ENCODE measurements at regions not wholly inside any gene's neighbourhood (a gene's known extent, or its start where the extent isn't known, plus 50 kb on each side); places are given as distances from the start of the nearest gene placed in this dataset.

- WGBS (ENCODE audit: insufficient coverage): 92% methylated on average over 5 of the region's 13 CpGs
- no peak for DNase-seq
Observed at GRCh38 chr1:5725406-5725805, 266.8 kb downstream of the NPHP4 start.

GRCh38 chr1:5724847-5725246 is 267.4 kb downstream of the NPHP4 start:
- Histone ChIP-seq H3K4me1 (ENCODE audit: control insufficient read depth, insufficient read depth, low read length) (peaks cover 3% of the 10 kb centered on the region), H3K27me3 (ENCODE audit: control insufficient read depth, insufficient read depth, low read length) (peaks cover 5% of the 10 kb centered on the region), H3K27ac (ENCODE audit: low read length) (no peak overlapping the region), H3K36me3 (ENCODE audit: control insufficient read depth, insufficient read depth, low read length) (no peaks in the 10 kb centered on the region), H3K4me3 (ENCODE audit: low read length) (no peak overlapping the region), H3K9me3 (replicated peaks; ENCODE audit: control insufficient read depth, low read depth, low read length) (no peaks in the 10 kb centered on the region)
- no peak for DNase-seq
- WGBS (ENCODE audit: insufficient coverage): 43% methylated on average over 8 of the region's 9 CpGs

More at GRCh38 chr1:5725406-5725805, 266.8 kb downstream of the NPHP4 start:
- no peak overlapping the region for H3K27ac ChIP-seq (ENCODE audit: low read length)
- H3K4me3 ChIP-seq (ENCODE audit: low read length): no peak overlapping the region
- peaks cover 3% of the 10 kb centered on the region for H3K4me1 ChIP-seq (ENCODE audit: control insufficient read depth, insufficient read depth, low read length)
- H3K9me3 ChIP-seq (replicated peaks; ENCODE audit: control insufficient read depth, low read depth, low read length): no peaks in the 10 kb centered on the region
- H3K27me3 ChIP-seq (ENCODE audit: control insufficient read depth, insufficient read depth, low read length): no peaks in the 10 kb centered on the region
- H3K36me3 ChIP-seq (ENCODE audit: control insufficient read depth, insufficient read depth, low read length): no peaks in the 10 kb centered on the region

- H3K27me3 ChIP-seq (ENCODE audit: control insufficient read depth, insufficient read depth, low read length): peaks cover 19% of the 10 kb centered on the region
- 67% methylated on average over 9 of the region's 12 CpGs for WGBS (ENCODE audit: insufficient coverage)
- no peaks in the 10 kb centered on the region for H3K36me3 ChIP-seq (ENCODE audit: control insufficient read depth, insufficient read depth, low read length)
- no peaks in the 10 kb centered on the region for H3K9me3 ChIP-seq (replicated peaks; ENCODE audit: control insufficient read depth, low read depth, low read length)
- DNase-seq: no peak
- H3K27ac ChIP-seq (ENCODE audit: low read length): no peak overlapping the region
- no peak overlapping the region for H3K4me3 ChIP-seq (ENCODE audit: low read length)
- peaks cover 5% of the 10 kb centered on the region for H3K4me1 ChIP-seq (ENCODE audit: control insufficient read depth, insufficient read depth, low read length)
Observed at GRCh38 chr1:5722635-5723164, 269.5 kb downstream of the NPHP4 start.

GRCh38 chr1:5721634-5722215 is 270.5 kb downstream of the NPHP4 start:
- H3K4me3 ChIP-seq (ENCODE audit: low read length): no peak overlapping the region
- H3K9me3 ChIP-seq (replicated peaks; ENCODE audit: control insufficient read depth, low read depth, low read length): no peaks in the 10 kb centered on the region
- H3K27me3 ChIP-seq (ENCODE audit: control insufficient read depth, insufficient read depth, low read length): peaks cover 25% of the 10 kb centered on the region
- 100% methylated on average over 3 of the region's 3 CpGs for WGBS (ENCODE audit: insufficient coverage)
- no peak overlapping the region for H3K27ac ChIP-seq (ENCODE audit: low read length)
- peaks cover 3% of the 10 kb centered on the region for H3K4me1 ChIP-seq (ENCODE audit: control insufficient read depth, insufficient read depth, low read length)
- H3K36me3 ChIP-seq (ENCODE audit: control insufficient read depth, insufficient read depth, low read length): no peaks in the 10 kb centered on the region
- no peak for DNase-seq

- 57% methylated on average over 3 of the region's 4 CpGs for WGBS (ENCODE audit: insufficient coverage)
- H3K9me3 ChIP-seq (replicated peaks; ENCODE audit: control insufficient read depth, low read depth, low read length): peaks cover under 1% of the 10 kb centered on the region
- no peak overlapping the region for H3K4me3 ChIP-seq (ENCODE audit: low read length)
- peaks cover 28% of the 10 kb centered on the region for H3K27me3 ChIP-seq (ENCODE audit: control insufficient read depth, insufficient read depth, low read length)
- no peak overlapping the region for H3K27ac ChIP-seq (ENCODE audit: low read length)
- peaks cover 3% of the 10 kb centered on the region for H3K4me1 ChIP-seq (ENCODE audit: control insufficient read depth, insufficient read depth, low read length)
- no peak for DNase-seq
- H3K36me3 ChIP-seq (ENCODE audit: control insufficient read depth, insufficient read depth, low read length): no peaks in the 10 kb centered on the region
Observed at GRCh38 chr1:5720936-5721335, 271.3 kb downstream of the NPHP4 start.

- H3K36me3 ChIP-seq (ENCODE audit: control insufficient read depth, insufficient read depth, low read length): no peaks in the 10 kb centered on the region
- peaks cover 28% of the 10 kb centered on the region for H3K27me3 ChIP-seq (ENCODE audit: control insufficient read depth, insufficient read depth, low read length)
- WGBS (ENCODE audit: insufficient coverage): 75% methylated on average over 1 of the region's 8 CpGs
Observed at GRCh38 chr1:5720484-5720883, 271.7 kb downstream of the NPHP4 start.

GRCh38 chr1:5720045-5720444 is 272.2 kb downstream of the NPHP4 start:
- H3K4me3 ChIP-seq (ENCODE audit: low read length): no peak overlapping the region
- H3K36me3 ChIP-seq (ENCODE audit: control insufficient read depth, insufficient read depth, low read length): no peaks in the 10 kb centered on the region
- 62% methylated on average over 6 of the region's 8 CpGs for WGBS (ENCODE audit: insufficient coverage)
- peaks cover 7% of the 10 kb centered on the region for H3K9me3 ChIP-seq (replicated peaks; ENCODE audit: control insufficient read depth, low read depth, low read length)
- H3K4me1 ChIP-seq (ENCODE audit: control insufficient read depth, insufficient read depth, low read length): peaks cover 3% of the 10 kb centered on the region
- peaks cover 28% of the 10 kb centered on the region for H3K27me3 ChIP-seq (ENCODE audit: control insufficient read depth, insufficient read depth, low read length)
- no peak overlapping the region for H3K27ac ChIP-seq (ENCODE audit: low read length)
- DNase-seq: no peak

More at GRCh38 chr1:5720484-5720883, 271.7 kb downstream of the NPHP4 start:
- Histone ChIP-seq H3K9me3 (replicated peaks; ENCODE audit: control insufficient read depth, low read depth, low read length) (peaks cover 5% of the 10 kb centered on the region), H3K27ac (ENCODE audit: low read length) (no peak overlapping the region), H3K4me3 (ENCODE audit: low read length) (no peak overlapping the region), H3K4me1 (ENCODE audit: control insufficient read depth, insufficient read depth, low read length) (peaks cover 3% of the 10 kb centered on the region)
- no peak for DNase-seq

GRCh38 chr1:5718831-5719632 is 273.2 kb downstream of the NPHP4 start:
- Histone ChIP-seq H3K4me3 (ENCODE audit: low read length) (no peak overlapping the region), H3K27ac (ENCODE audit: low read length) (no peak overlapping the region), H3K36me3 (ENCODE audit: control insufficient read depth, insufficient read depth, low read length) (no peaks in the 10 kb centered on the region), H3K9me3 (replicated peaks; ENCODE audit: control insufficient read depth, low read depth, low read length) (peaks cover 7% of the 10 kb centered on the region), H3K27me3 (ENCODE audit: control insufficient read depth, insufficient read depth, low read length) (peaks cover 28% of the 10 kb centered on the region), H3K4me1 (ENCODE audit: control insufficient read depth, insufficient read depth, low read length) (peaks cover 3% of the 10 kb centered on the region)
- peak; percentile 15 for DNase-seq
- WGBS (ENCODE audit: insufficient coverage): 48% methylated on average over 31 of the region's 34 CpGs

GRCh38 chr1:5717031-5717682 is 275.1 kb downstream of the NPHP4 start:
- no peak overlapping the region for H3K4me3 ChIP-seq (ENCODE audit: low read length)
- H3K27ac ChIP-seq (ENCODE audit: low read length): no peak overlapping the region
- H3K27me3 ChIP-seq (ENCODE audit: control insufficient read depth, insufficient read depth, low read length): peaks cover 36% of the 10 kb centered on the region
- peak; percentile 6 for DNase-seq
- peaks cover 7% of the 10 kb centered on the region for H3K9me3 ChIP-seq (replicated peaks; ENCODE audit: control insufficient read depth, low read depth, low read length)
- H3K4me1 ChIP-seq (ENCODE audit: control insufficient read depth, insufficient read depth, low read length): peaks cover 3% of the 10 kb centered on the region
- H3K36me3 ChIP-seq (ENCODE audit: control insufficient read depth, insufficient read depth, low read length): no peaks in the 10 kb centered on the region
- 38% methylated on average over 10 of the region's 11 CpGs for WGBS (ENCODE audit: insufficient coverage)

- Histone ChIP-seq H3K36me3 (ENCODE audit: control insufficient read depth, insufficient read depth, low read length) (no peaks in the 10 kb centered on the region), H3K27me3 (ENCODE audit: control insufficient read depth, insufficient read depth, low read length) (peaks cover 36% of the 10 kb centered on the region), H3K4me3 (ENCODE audit: low read length) (no peak overlapping the region), H3K9me3 (replicated peaks; ENCODE audit: control insufficient read depth, low read depth, low read length) (peaks cover 7% of the 10 kb centered on the region), H3K4me1 (ENCODE audit: control insufficient read depth, insufficient read depth, low read length) (peaks cover 3% of the 10 kb centered on the region), H3K27ac (ENCODE audit: low read length) (no peak overlapping the region)
- DNase-seq: no peak
- WGBS (ENCODE audit: insufficient coverage): 72% methylated on average over 2 of the region's 6 CpGs
Observed at GRCh38 chr1:5716126-5716525, 276.1 kb downstream of the NPHP4 start.
